Tibial artery (tissue), 4 donors: ENCODE measurements at regions not wholly inside any gene's neighbourhood (a gene's known extent, or its start where the extent isn't known, plus 50 kb on each side); places are given as distances from the start of the nearest gene placed in this dataset.

Experiments used
- DNase-seq, 2 donors: peaks; one replicate each; pipeline ENCODE4 v3.0.0-alpha.2; 2019
- H3K27ac ChIP-seq, 2 donors: fragments of 200-600 bp; sonication (generic) in 1 of 2; 1 replicate in 1 of 2; 2 replicates in 1 of 2; pipeline ENCODE4 v1.5.1; 2018 to 2019; ENCODE audit warnings: mild to moderate bottlenecking in 1 of 2
- H3K27me3 ChIP-seq, 2 donors: fragments of 200-600 bp; sonication (generic) in 1 of 2; one replicate each; pipeline versions ENCODE4 v1.5.1 to v1.6.0; 2016 to 2019
- H3K36me3 ChIP-seq, 3 donors: fragments of 200-600 bp; sonication (generic) in 2 of 3; one replicate each; pipeline ENCODE4 v1.5.1; 2016 to 2019; ENCODE audit warnings: mild to moderate bottlenecking in 2 of 3
- H3K4me1 ChIP-seq, 4 donors: fragments of 200-600 bp; sonication (generic) in 2 of 4; 1 replicate in 3 of 4; 2 replicates in 1 of 4; pipeline ENCODE4 v1.5.1; 2016 to 2019
- H3K4me3 ChIP-seq, 2 donors: fragments of 200-600 bp; sonication (generic) in 1 of 2; 1 replicate in 1 of 2; 2 replicates in 1 of 2; pipeline ENCODE4 v1.5.1; 2018 to 2019; ENCODE audit warnings: mild to moderate bottlenecking in 2 of 2
- H3K9me3 ChIP-seq, 3 donors: fragments of 200-600 bp; sonication (generic) in 1 of 3; one replicate each; pipeline ENCODE4 v1.5.1; 2016 to 2019
- CTCF ChIP-seq, 2 experiments: fragments of 200-600 bp in 1 of 2; fragments of 450-650 bp in 1 of 2; IDR thresholded peaks; one replicate each; pipeline ENCODE4 v1.5.1; 2017 to 2019; ENCODE audit warnings: antibody characterized with exemption in 2 of 2, mild to moderate bottlenecking in 1 of 2, moderate library complexity in 1 of 2
- intact Hi-C: fragments of 100-400 bp; cut with DNase I; formaldehyde crosslinking; loops from one replicate; pipeline ENCODE4 v1.15.0; 2023; ENCODE audit warnings: low total_unique reads

- H3K4me1 ChIP-seq = no peaks in the 10 kb centered on the region
- TF ChIP-seq CTCF (IDR thresholded peaks at IDR 0.05) = no peak
- H3K4me3 ChIP-seq = no peak overlapping the region
- H3K9me3 ChIP-seq = no peaks in the 10 kb centered on the region
- no peaks in the 10 kb centered on the region for H3K27me3 ChIP-seq
- H3K36me3 ChIP-seq = no peaks in the 10 kb centered on the region
- intact Hi-C loops = no loop called here
- DNase-seq = no peak
- no peak overlapping the region for H3K27ac ChIP-seq
Observed at GRCh38 chr7:88700725-88701124, 58.8 kb upstream of the ZNF804B start.

- Histone ChIP-seq H3K27me3 (no peaks in the 10 kb centered on the region), H3K36me3 (no peaks in the 10 kb centered on the region), H3K27ac (no peak overlapping the region), H3K4me1 (no peaks in the 10 kb centered on the region), H3K9me3 (no peaks in the 10 kb centered on the region), H3K4me3 (no peak overlapping the region)
- no peak for TF ChIP-seq CTCF (IDR thresholded peaks at IDR 0.05)
- intact Hi-C loops = no loop called here
- DNase-seq = no peak
Observed at GRCh38 chr7:88694207-88694606, 65.3 kb upstream of the ZNF804B start.

GRCh38 chr7:88693131-88693530, 66.4 kb upstream of the ZNF804B start:
- Histone ChIP-seq H3K36me3 (no peaks in the 10 kb centered on the region), H3K27me3 (no peaks in the 10 kb centered on the region), H3K4me1 (no peaks in the 10 kb centered on the region), H3K4me3 (no peak overlapping the region), H3K9me3 (no peaks in the 10 kb centered on the region), H3K27ac (no peak overlapping the region)
- intact Hi-C loops = no loop called here
- DNase-seq = no peak
- no peak for TF ChIP-seq CTCF (IDR thresholded peaks at IDR 0.05)

GRCh38 chr7:88692493-88692892, 67.0 kb upstream of the ZNF804B start:
- no peak for TF ChIP-seq CTCF (IDR thresholded peaks at IDR 0.05)
- Histone ChIP-seq H3K27ac (no peak overlapping the region), H3K4me3 (no peak overlapping the region), H3K27me3 (no peaks in the 10 kb centered on the region), H3K4me1 (no peaks in the 10 kb centered on the region), H3K9me3 (no peaks in the 10 kb centered on the region), H3K36me3 (no peaks in the 10 kb centered on the region)
- no peak for DNase-seq
- intact Hi-C loops = no loop called here

- no peaks in the 10 kb centered on the region for H3K36me3 ChIP-seq
- no peaks in the 10 kb centered on the region for H3K9me3 ChIP-seq
- intact Hi-C loops = no loop called here
- no peaks in the 10 kb centered on the region for H3K4me1 ChIP-seq
- TF ChIP-seq CTCF (IDR thresholded peaks at IDR 0.05) = no peak
- DNase-seq = no peak
- no peaks in the 10 kb centered on the region for H3K27me3 ChIP-seq
- no peak overlapping the region for H3K27ac ChIP-seq
- H3K4me3 ChIP-seq = no peak overlapping the region
Observed at GRCh38 chr7:88689821-88690220, 69.7 kb upstream of the ZNF804B start.

GRCh38 chr7:88688222-88688621, 71.3 kb upstream of the ZNF804B start:
- Histone ChIP-seq H3K9me3 (no peaks in the 10 kb centered on the region), H3K27ac (no peak overlapping the region), H3K27me3 (no peaks in the 10 kb centered on the region), H3K4me3 (no peak overlapping the region), H3K4me1 (no peaks in the 10 kb centered on the region), H3K36me3 (no peaks in the 10 kb centered on the region)
- intact Hi-C loops = no loop called here
- no peak for DNase-seq
- no peak for TF ChIP-seq CTCF (IDR thresholded peaks at IDR 0.05)
